GM12875 (cell line): ENCODE measurements at regions not wholly inside any gene's neighbourhood (a gene's known extent, or its start where the extent isn't known, plus 50 kb on each side); places are given as distances from the start of the nearest gene placed in this dataset.
"Not testable (repeated sequence)": the region's sequence is repeated elsewhere in the genome, so short reads cannot be mapped to it uniquely, and the experiment has no call there.

ENCODE experiments used
- H3K4me3 ChIP-seq: one replicate; pipeline ENCODE4 v1.5.1; 2011; ENCODE audit warnings: low read depth, low read length, control low read depth
- CTCF ChIP-seq: IDR thresholded peaks from 2 replicates; pipeline ENCODE4 v1.5.1; 2011; ENCODE audit warnings: low read depth, mild to moderate bottlenecking, control low read depth, inconsistent platforms, low read length, moderate library complexity, borderline replicate concordance; ENCODE audit not compliant: insufficient read depth

- H3K4me3 ChIP-seq = no peak overlapping the region
- no peak for TF ChIP-seq CTCF
These were observed 1645.9 kb upstream of the CELF4 start for GRCh38 chr18:39211461-39211860.

- no peak for TF ChIP-seq CTCF
- no peak overlapping the region for H3K4me3 ChIP-seq
These were observed 1643.6 kb upstream of the CELF4 start for GRCh38 chr18:39209173-39209572.

GRCh38 chr18:39208729-39209128, 1643.1 kb upstream of the CELF4 start:
- TF ChIP-seq CTCF = no peak
- no peak overlapping the region for H3K4me3 ChIP-seq

- TF ChIP-seq CTCF = no peak
These were observed 1642.6 kb upstream of the CELF4 start for GRCh38 chr18:39208190-39208589.

GRCh38 chr18:39206398-39207103, 1641.0 kb upstream of the CELF4 start:
- H3K4me3 ChIP-seq = not testable (repeated sequence)

More at GRCh38 chr18:39208190-39208589, 1642.6 kb upstream of the CELF4 start:
- no peak overlapping the region for H3K4me3 ChIP-seq

GRCh38 chr18:39205565-39206195, 1640.1 kb upstream of the CELF4 start:
- TF ChIP-seq CTCF = no peak
- H3K4me3 ChIP-seq = no peak overlapping the region

GRCh38 chr18:39200153-39200552, 1634.6 kb upstream of the CELF4 start:
- H3K4me3 ChIP-seq = no peak overlapping the region
- TF ChIP-seq CTCF = no peak
